HG03571 (cell line): ENCODE measurements at regions not wholly inside any gene's neighbourhood (a gene's known extent, or its start where the extent isn't known, plus 50 kb on each side); places are given as distances from the start of the nearest gene placed in this dataset.
A peak's percentile ranks its signal among the peaks of the same experiment; 100 is the strongest.

Experiments used
- ATAC-seq: cut with Tn5 transposase; IDR thresholded peaks from one replicate; pipeline ENCODE4 v1.9.1; 2021; ENCODE audit not compliant: unreplicated experiment

GRCh38 chr18:42184685-42185477 lies 229.8 kb downstream of the PIK3C3 start:
- ATAC-seq, result no peak

- no peak for ATAC-seq
Measured at GRCh38 chr18:42185486-42185885, 230.5 kb downstream of the PIK3C3 start.

DNA sequence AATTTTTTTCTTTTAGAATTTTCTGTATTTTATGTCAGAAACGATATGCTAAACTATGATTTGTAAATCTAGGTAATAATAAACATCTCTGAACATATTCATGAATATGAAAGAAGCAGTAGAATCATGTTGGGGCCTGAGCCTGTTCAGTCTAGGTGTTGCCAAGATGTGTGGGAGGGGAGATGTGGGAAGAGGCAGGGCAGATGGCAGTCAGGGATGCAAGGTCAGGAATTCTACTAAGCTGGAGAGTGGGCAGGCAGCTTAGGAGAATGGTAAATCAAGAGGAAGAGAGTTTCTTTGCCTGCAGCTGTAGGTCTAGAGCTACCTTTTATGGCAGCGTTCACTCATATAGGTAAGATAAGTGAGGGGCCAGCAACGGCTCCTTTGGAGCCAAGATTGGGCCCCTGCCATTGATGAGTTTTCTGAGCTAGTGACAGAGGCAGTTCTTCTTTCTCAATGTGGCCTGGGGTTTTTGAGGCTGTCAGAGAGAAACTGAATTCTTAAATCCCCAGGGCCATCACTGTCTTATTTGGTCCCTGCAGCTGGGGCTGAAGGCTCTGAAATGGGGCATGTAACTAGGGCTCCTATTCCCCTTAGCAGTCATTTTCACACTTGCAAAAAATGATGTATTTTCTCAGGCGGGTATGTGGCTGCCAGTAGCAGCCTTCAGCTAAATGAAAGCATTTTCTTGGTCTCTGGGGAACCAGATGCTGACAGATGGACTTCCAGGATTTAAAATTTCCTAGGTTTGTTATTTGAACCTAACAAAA lies 232.8 kb downstream of the PIK3C3 start:
- peak; percentile 78 for ATAC-seq

DNA sequence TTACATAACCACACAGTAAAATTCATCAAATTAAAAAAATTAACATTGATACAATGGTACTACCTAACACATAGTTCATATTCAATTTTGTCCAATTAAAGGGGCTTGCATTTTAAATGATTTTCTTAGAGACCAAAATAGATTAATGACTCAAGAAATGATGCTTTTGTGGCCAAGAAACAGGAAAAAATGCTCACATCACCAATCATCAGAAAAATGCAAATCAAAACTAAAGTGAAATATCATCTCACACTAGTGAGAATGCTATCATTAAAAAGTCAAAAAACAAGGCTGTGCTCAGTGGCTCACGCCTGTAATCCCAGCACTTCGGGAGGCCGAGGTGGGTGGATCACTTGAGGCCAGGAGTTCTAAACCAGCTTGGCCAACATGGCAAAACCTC lies 235.6 kb downstream of the PIK3C3 start:
- no peak for ATAC-seq

GRCh38 chr18:42192251-42193248 lies 237.5 kb downstream of the PIK3C3 start:
- ATAC-seq, result no peak

DNA sequence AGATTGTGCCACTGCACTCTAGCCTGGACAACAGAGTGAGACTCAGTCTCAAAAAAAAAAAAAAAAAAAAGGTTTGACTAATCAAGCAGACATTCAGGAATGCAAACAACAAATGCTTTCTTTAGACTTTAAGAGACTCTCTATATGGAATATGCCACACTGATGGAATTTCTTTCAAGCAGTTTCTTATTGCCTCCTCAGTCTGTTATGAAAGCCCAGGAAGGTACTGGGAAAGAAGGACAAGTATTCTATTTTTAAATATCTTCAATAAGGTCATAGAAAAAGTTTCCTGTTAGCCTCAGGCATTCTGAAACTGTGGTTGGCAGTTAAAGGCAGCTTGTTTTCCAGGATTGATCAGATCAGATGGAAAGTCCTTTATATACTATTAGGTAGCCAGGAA lies 241.6 kb downstream of the PIK3C3 start:
- ATAC-seq, result no peak

- no peak for ATAC-seq
Measured at GRCh38 chr18:42201137-42201536, 246.1 kb downstream of the PIK3C3 start.

DNA sequence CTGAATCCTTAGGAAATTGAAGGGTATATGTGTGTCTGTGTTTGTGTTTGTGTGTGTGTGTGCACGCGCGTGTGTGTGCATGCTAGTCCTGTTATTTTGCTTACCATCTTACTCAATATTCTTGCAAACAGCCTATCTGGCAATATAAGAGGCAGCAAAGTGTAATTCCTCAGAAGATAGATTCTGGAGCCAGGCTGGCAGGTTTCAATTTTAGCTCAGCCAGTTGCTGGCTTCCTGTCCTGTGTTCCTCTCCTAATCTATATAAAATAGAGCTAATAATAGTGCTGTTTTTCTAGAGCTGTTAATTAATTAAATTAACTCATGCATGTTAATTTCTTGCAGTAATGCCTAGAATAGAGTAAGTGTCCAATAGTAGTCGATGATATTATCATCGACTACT lies 256.2 kb downstream of the PIK3C3 start:
- no peak for ATAC-seq

DNA sequence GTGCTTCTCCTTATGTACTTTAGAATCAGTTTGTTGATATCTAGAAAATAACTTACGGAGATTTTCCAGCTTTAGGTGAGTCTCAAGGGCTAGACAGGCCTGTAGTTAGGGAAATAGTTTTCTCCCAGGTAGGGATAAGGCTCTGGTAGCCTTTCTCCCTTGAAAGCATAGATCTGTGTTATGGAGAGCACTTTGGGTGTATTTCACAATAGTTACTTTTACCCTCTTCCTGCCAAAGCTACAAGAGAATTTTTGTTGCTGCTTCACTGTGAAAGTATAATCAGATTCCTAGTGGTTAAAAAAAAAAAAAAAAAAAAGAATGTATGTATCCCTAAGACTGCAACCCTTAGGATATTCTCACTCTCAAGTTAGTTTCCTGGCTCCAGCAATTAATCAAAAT lies 267.5 kb downstream of the PIK3C3 start:
- no peak for ATAC-seq

GRCh38 chr18:42228581-42228980 lies 273.5 kb downstream of the PIK3C3 start:
- no peak for ATAC-seq

DNA sequence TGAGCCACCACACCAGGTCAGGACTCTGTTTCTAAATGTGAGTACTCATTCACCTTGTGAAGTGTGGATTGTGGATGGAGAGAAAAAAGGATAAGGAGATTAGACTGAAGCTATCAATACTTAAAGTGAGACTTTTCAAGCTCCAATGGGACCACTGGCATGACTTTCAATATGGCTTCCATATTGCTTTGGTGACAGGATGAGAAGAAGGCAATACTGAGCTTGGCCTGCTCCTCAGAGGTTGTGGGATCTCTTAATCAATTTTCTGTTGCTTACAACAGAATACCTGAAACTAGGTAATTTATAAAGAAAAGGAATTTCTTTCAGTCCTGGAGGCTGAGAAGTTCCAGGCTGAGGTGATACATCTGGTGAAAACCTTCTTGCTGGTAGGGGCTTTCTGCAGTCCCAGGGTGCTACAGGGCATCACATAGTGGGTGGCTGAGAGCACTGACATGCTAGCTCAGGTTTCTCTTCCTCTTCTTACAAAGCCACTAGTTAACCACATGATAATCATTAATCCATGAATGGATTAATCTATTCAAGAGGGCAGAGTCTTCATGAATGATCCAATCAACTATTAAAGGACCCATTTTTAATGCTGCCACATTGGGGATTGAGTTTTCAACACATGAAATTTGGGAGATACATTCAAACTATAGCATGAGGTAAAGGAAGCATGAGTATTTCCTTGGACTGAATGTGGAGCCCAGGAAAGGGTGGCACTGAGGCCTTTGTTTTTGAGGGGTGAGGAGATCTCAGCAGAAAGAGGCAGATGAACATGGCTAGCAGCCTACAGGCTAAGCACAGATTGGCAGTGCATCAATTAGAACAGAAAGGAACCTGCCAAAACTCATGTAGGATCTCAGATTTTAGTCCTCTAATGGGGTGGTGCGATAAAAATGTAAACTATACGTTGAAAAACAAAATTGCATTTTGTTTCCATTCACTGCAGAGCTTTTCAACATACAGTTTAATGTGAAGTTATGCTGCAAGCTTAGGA lies 274.5 kb downstream of the PIK3C3 start:
- peak; percentile 99 for ATAC-seq

DNA sequence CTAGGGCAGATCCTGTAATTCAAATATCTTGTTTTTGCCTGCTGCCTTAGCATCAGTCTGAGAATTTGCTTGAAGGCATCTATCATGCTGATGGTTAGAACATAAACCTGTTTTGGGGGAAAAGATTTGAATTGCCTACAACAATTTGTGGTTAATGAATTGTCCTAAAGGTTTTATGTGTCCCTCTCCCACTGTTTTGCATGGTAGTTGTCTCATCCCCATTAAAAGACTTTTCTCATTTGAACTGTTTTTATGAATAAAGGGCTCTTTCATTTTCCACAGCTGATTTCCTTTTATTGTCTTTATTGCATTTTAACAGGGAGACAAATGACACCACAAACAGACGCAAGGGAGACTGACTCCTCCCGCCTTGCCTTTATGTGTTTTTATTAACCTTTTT lies 275.6 kb downstream of the PIK3C3 start:
- ATAC-seq, result no peak

DNA sequence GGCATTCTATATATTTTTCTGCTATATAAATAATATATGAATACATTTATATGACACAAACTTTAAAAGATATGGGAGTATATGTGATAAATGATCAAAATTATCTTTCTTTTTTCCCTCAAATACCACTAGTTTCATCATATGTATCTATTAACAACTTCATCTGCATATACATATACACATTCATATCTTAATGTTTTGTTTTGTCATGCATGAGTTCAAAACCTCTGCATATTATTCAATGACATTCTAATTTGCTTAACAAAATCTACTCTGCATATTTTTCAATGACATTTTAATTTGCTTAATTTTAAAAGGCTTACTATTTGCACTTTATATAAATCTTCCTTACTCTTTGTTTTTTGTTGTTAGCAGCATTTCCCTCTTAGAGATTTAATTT lies 276.2 kb downstream of the PIK3C3 start:
- no peak for ATAC-seq

DNA sequence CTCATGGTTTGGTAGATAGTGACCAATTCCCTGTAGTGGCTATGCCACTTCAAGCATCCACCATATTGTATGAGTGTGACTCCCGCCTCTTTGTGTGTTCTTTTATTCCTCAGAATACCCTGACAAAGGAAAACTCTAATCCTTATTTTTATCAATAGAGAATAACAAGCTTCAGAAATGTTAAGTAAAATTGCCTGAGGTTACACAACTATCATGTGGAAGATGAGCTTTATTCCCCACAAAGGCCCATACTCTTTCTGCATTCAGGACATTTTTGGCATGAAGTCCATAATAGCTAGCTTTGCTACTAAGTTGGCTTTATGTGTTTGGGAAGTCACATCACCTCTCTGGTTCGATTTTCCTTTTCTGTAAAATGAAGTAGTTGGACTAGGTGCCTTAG lies 276.8 kb downstream of the PIK3C3 start:
- no peak for ATAC-seq

DNA sequence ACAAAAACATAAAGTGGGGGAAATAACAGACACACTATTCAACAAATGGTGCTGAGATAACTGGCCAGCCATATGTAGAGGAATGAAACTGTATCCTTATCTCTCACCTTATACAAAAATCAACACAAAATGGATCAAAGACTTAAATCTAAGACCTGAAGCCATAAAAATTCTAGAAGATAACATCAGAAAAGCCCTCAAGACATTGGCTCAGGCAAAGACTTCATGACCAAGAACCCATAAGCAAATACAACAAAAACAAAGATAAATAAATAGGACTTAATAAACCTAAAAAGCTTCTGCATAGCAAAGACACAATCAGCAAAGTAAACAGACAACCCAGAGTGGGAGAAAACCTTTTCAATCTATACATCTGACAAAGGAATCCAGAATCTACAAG lies 278.9 kb downstream of the PIK3C3 start:
- no peak for ATAC-seq

- ATAC-seq, result no peak
Measured at GRCh38 chr18:42242758-42243157, 287.7 kb downstream of the PIK3C3 start.

DNA sequence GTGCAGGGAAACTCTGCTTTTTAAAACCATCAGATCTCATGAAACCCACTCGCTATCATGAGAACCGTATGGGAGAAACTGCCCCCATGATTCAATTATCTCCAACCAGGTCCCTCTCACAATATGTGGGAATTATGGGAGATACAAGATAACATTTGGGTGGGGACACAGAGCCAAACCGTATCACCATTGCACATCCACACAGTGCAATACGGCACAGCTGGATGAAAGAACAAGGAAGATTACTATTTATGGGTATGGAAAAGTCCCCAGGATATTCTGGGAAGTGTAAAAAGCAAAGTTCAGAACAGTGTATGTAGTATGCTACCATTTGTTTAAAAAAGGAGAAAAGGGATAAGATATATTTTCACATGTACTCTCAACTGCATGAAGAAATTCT lies 290.1 kb downstream of the PIK3C3 start:
- no peak for ATAC-seq

GRCh38 chr18:42255908-42256765 lies 301.1 kb downstream of the PIK3C3 start:
- ATAC-seq, result no peak

GRCh38 chr18:42258301-42258965 lies 303.4 kb downstream of the PIK3C3 start:
- ATAC-seq, result no peak
